HepG2 (cell line): ENCODE measurements at regions not wholly inside any gene's neighbourhood (a gene's known extent, or its start where the extent isn't known, plus 50 kb on each side); places are given as distances from the start of the nearest gene placed in this dataset.

Experiments used
- ATAC-seq: fragments of 200-7000 bp; cut with Tn5 transposase; 3 replicates; pipeline ENCODE4 v1.9.1; 2020; ENCODE audit warnings: mild to moderate bottlenecking, moderate library complexity
- BruUV-seq: library from RNA; stranded (reverse); fragments of 400-500 nt; replicated peaks from 2 replicates; lab custom pipeline; 2021; lab: Mats Ljungman, UMichigan
- CTCF ChIA-PET: fragments of 300-600 bp; formaldehyde crosslinking; extraction: SDS; loops from one replicate; lab custom pipeline; 2021; ENCODE audit warnings: low total read pairs, inconsistent platforms, low intra/inter-chr PET ratio; lab: Yijun Ruan, JAX
- POLR2A ChIA-PET: fragments of 350-600 bp; sonication (Branson Sonifier 250); formaldehyde crosslinking; loops from one replicate; lab custom pipeline; 2020; ENCODE audit warnings: antibody characterized with exemption, inconsistent platforms; lab: Yijun Ruan, JAX
- DNase-seq: peaks from one replicate; pipeline ENCODE4 v3.0.0-alpha.2; 2015; ENCODE audit warnings: low spot score
- FAIRE-seq: peaks from 3 replicates; lab custom pipeline; 2011; peaks lifted over from hg19 to GRCh38; lab: Jason Lieb, UNC
- H2AFZ ChIP-seq: one replicate; pipeline ENCODE4 v1.6.1; 2011; ENCODE audit warnings: low read length, inconsistent platforms
- H3K27ac ChIP-seq: fragments of 300-600 bp; 3 replicates; pipeline ENCODE4 v1.8.0; 2011; ENCODE audit warnings: mixed run types, mild to moderate bottlenecking, mixed read lengths, low read length, inconsistent platforms; ENCODE audit not compliant: insufficient read depth; ENCODE audit errors: extremely low read length
- H3K27me3 ChIP-seq, 2 experiments: fragments of 200-600 bp in 1 of 2; 2 replicates in 1 of 2; 3 replicates in 1 of 2; pipeline versions ENCODE4 v1.6.0 to v1.8.0; 2011; ENCODE audit warnings: low read length in 2 of 2, mild to moderate bottlenecking in 2 of 2, moderate library complexity in 2 of 2, inconsistent platforms in 1 of 2; ENCODE audit not compliant: insufficient read depth in 2 of 2, control insufficient read depth in 1 of 2
- H3K36me3 ChIP-seq, 2 experiments: fragments of 200-600 bp in 1 of 2; replicated peaks in 1 of 2; 2 replicates in 1 of 2; 3 replicates in 1 of 2; pipeline versions ENCODE4 v1.5.1 to v1.8.0; 2011; ENCODE audit warnings: low read length in 2 of 2, inconsistent platforms in 1 of 2; ENCODE audit not compliant: insufficient read depth in 2 of 2, control insufficient read depth in 1 of 2
- H3K4me1 ChIP-seq: 2 replicates; pipeline ENCODE4 v1.5.1; 2012; ENCODE audit warnings: low read length, inconsistent platforms; ENCODE audit not compliant: insufficient read depth
- H3K4me2 ChIP-seq: 2 replicates; pipeline ENCODE4 v1.6.0; 2011; ENCODE audit warnings: low read depth, low read length, inconsistent platforms
- H3K4me3 ChIP-seq, 3 experiments: fragments of 200-600 bp in 1 of 3; sonication (generic), shearing (Covaris generic) in 1 of 3; replicated peaks in 1 of 3; 2 replicates each; pipeline ENCODE4 v1.5.1; 2011 to 2016; ENCODE audit warnings: low read length in 3 of 3, inconsistent platforms in 2 of 3, low read depth in 2 of 3, mild to moderate bottlenecking in 2 of 3, control low read depth in 1 of 3, mixed read lengths in 1 of 3; ENCODE audit not compliant: insufficient read depth in 1 of 3
- H3K79me2 ChIP-seq: one replicate; pipeline ENCODE4 v1.6.1; 2011; ENCODE audit warnings: low read length, inconsistent platforms; ENCODE audit not compliant: insufficient read depth
- H3K9ac ChIP-seq: 2 replicates; pipeline ENCODE4 v1.6.0; 2011; ENCODE audit warnings: mild to moderate bottlenecking, low read depth, low read length, inconsistent platforms; ENCODE audit not compliant: insufficient read depth
- H3K9me3 ChIP-seq: 2 replicates; pipeline ENCODE4 v1.5.1; 2012; ENCODE audit warnings: mild to moderate bottlenecking, low read length
- H4K20me1 ChIP-seq: 2 replicates; pipeline ENCODE4 v1.6.0; 2011; ENCODE audit warnings: inconsistent platforms, mild to moderate bottlenecking, low read length, moderate library complexity; ENCODE audit not compliant: insufficient read depth
- DPF2 ChIP-seq: sonication (generic); formaldehyde crosslinking; IDR thresholded peaks from 2 replicates; pipeline ENCODE4 v1.4.0; 2020; ENCODE audit warnings: mild to moderate bottlenecking, low read depth, missing genetic modification reagents, borderline replicate concordance
- FOXP1 ChIP-seq, 2 experiments: fragments of 450-650 bp in 1 of 2; IDR thresholded peaks; 2 replicates each; pipeline ENCODE4 v1.6.1; 2017 to 2018; ENCODE audit warnings: antibody characterized with exemption in 1 of 2
- MAZ ChIP-seq, 2 experiments: sonication (generic) in 1 of 2; formaldehyde crosslinking in 1 of 2; IDR thresholded peaks; 2 replicates each; pipeline versions ENCODE4 v1.5.0 to v1.6.1; 2012 to 2020; ENCODE audit warnings: low read depth in 2 of 2, mild to moderate bottlenecking in 2 of 2, borderline replicate concordance in 1 of 2, improper control_type of control experiment in 1 of 2, low read length in 1 of 2, missing genetic modification reagents in 1 of 2, moderate library complexity in 1 of 2
- SALL1 ChIP-seq: sonication (generic); formaldehyde crosslinking; IDR thresholded peaks from 2 replicates; pipeline ENCODE4 v1.8.0; 2022; ENCODE audit warnings: mild to moderate bottlenecking, missing genetic modification reagents
- YY1 ChIP-seq: IDR thresholded peaks from 2 replicates; pipeline ENCODE4 v1.6.1; 2011; ENCODE audit warnings: low read length, low read depth, moderate library complexity, mild to moderate bottlenecking; ENCODE audit not compliant: insufficient read depth, insufficient replicate concordance
- ZFY ChIP-seq: sonication (generic); formaldehyde crosslinking; IDR thresholded peaks from 2 replicates; pipeline ENCODE4 v1.4.0; 2020; ENCODE audit warnings: missing genetic modification reagents
- ZNF232 ChIP-seq: sonication (generic); formaldehyde crosslinking; IDR thresholded peaks from 2 replicates; pipeline ENCODE4 v1.4.0; 2020; ENCODE audit warnings: missing genetic modification reagents, borderline replicate concordance
- WGBS: methylation state at CpG from one replicate; pipeline ENCODE4 v1.1.6; 2017; ENCODE audit warnings: low lambda C conversion rate; 5-methylcytosine and 5-hydroxymethylcytosine counted together
- in situ Hi-C: cut with HindIII; loops from 2 replicates; pipeline ENCODE4 v1.10.0; 2017; ENCODE audit warnings: low pct_unique_long_range_greater_than_20kb; ENCODE audit not compliant: extremely low pct_ligation_motif_present
- intact Hi-C: fragments of 100-400 bp; cut with micrococcal nuclease; formaldehyde crosslinking; loops from one replicate; pipeline ENCODE4 v1.10.0; 2022; ENCODE audit not compliant: unreplicated experiment

GRCh38 chr13:106852436-106852835 lies 284.5 kb upstream of the ARGLU1 start:
- DNase-seq (no peak), ATAC-seq (no peak), FAIRE-seq (no peak)
- CTCF ChIA-PET: no interaction called here
- Histone ChIP-seq H3K9me3 (no peaks in the 10 kb centered on the region), H3K79me2 (no peaks in the 10 kb centered on the region), H3K4me3 (no peak overlapping the region), H3K27ac (no peak overlapping the region), H3K27me3 (no peaks in the 10 kb centered on the region), H3K36me3 (no peaks in the 10 kb centered on the region), H3K4me1 (no peaks in the 10 kb centered on the region), H3K9ac (no peak overlapping the region), H3K4me2 (no peak overlapping the region), H2AFZ (no peak overlapping the region), H4K20me1 (no peaks in the 10 kb centered on the region)
- in situ Hi-C loops: no loop called here
- TF ChIP-seq DPF2 (CRISPR knock-in tag) (no peak), FOXP1 (IDR thresholded peaks at IDR 0.05) (no peak), FOXP1 (CRISPR knock-in tag; IDR thresholded peaks at IDR 0.05) (no peak), MAZ (IDR thresholded peaks at IDR 0.05; ENCODE audit: borderline replicate concordance, low read depth, low read length) (no peak), MAZ (CRISPR knock-in tag; IDR thresholded peaks at IDR 0.05; ENCODE audit: low read depth) (no peak), YY1 (no peak), ZFY (CRISPR knock-in tag) (no peak)
- BruUV-seq: no TSS peak
- 15% methylated on average over 8 of the region's 8 CpGs for WGBS
- POLR2A ChIA-PET: no interaction called here
- intact Hi-C loops: no loop called here

GRCh38 chr13:106850973-106851650 lies 283.2 kb upstream of the ARGLU1 start:
- CTCF ChIA-PET: no interaction called here
- H3K4me3 ChIP-seq: no peak overlapping the region
- intact Hi-C loops: no loop called here
- H3K36me3 ChIP-seq: no peaks in the 10 kb centered on the region
- H4K20me1 ChIP-seq: no peaks in the 10 kb centered on the region
- no peaks in the 10 kb centered on the region for H3K9me3 ChIP-seq
- TF ChIP-seq ZNF232 (CRISPR knock-in tag): no peak
- no peak for TF ChIP-seq SALL1 (CRISPR knock-in tag)
- TF ChIP-seq, all 625 proteins: peak for 0
- ATAC-seq (no peak), DNase-seq (no peak), FAIRE-seq (no peak)
- no peaks in the 10 kb centered on the region for H3K79me2 ChIP-seq
- POLR2A ChIA-PET: no interaction called here
- BruUV-seq: no TSS peak
- no peaks in the 10 kb centered on the region for H3K4me1 ChIP-seq
- H3K9ac ChIP-seq: no peak overlapping the region
- H3K27me3 ChIP-seq: no peaks in the 10 kb centered on the region
- 24% methylated on average over 7 of the region's 7 CpGs for WGBS
- H3K4me2 ChIP-seq: no peak overlapping the region
- no peak overlapping the region for H2AFZ ChIP-seq
- H3K27ac ChIP-seq: no peak overlapping the region
- in situ Hi-C loops: no loop called here
